KMS-11 (cell line): ENCODE measurements at regions not wholly inside any gene's neighbourhood (a gene's known extent, or its start where the extent isn't known, plus 50 kb on each side); places are given as distances from the start of the nearest gene placed in this dataset.

ENCODE experiments used
- H2AFZ ChIP-seq: fragments of 200-600 bp; sonication (generic); 2 replicates; pipeline ENCODE4 v1.6.1; 2016; ENCODE audit warnings: antibody characterized with exemption, mixed run types, low read depth
- H3K27ac ChIP-seq: fragments of 200-600 bp; sonication (generic); 2 replicates; pipeline ENCODE4 v1.6.1; 2016; ENCODE audit warnings: mild to moderate bottlenecking, mixed run types
- H3K27me3 ChIP-seq: fragments of 200-600 bp; sonication (generic); 2 replicates; pipeline ENCODE4 v1.6.1; 2017; ENCODE audit warnings: mild to moderate bottlenecking, low read depth, mixed run types, moderate library complexity; ENCODE audit not compliant: insufficient read depth
- H3K36me3 ChIP-seq: fragments of 200-600 bp; sonication (generic); 2 replicates; pipeline ENCODE4 v1.6.1; 2017; ENCODE audit warnings: mild to moderate bottlenecking, mixed run types; ENCODE audit not compliant: insufficient read depth
- H3K4me1 ChIP-seq: fragments of 200-600 bp; sonication (generic); 2 replicates; pipeline ENCODE4 v1.6.1; 2016; ENCODE audit warnings: mild to moderate bottlenecking, low read depth, mixed run types; ENCODE audit not compliant: poor library complexity, severe bottlenecking
- H3K4me2 ChIP-seq: fragments of 200-600 bp; sonication (generic); 2 replicates; pipeline ENCODE4 v1.7.0; 2016; ENCODE audit warnings: mild to moderate bottlenecking, mixed run types
- H3K4me3 ChIP-seq: fragments of 200-600 bp; sonication (generic); IDR thresholded peaks from 2 replicates; pipeline ENCODE4 v1.6.1; 2017; ENCODE audit warnings: low read depth, low read length, mixed read lengths; ENCODE audit not compliant: insufficient read depth
- H3K79me2 ChIP-seq: fragments of 200-600 bp; sonication (generic); 2 replicates; pipeline ENCODE4 v1.6.1; 2016; ENCODE audit warnings: low read depth, mixed run types; ENCODE audit not compliant: insufficient read depth
- H3K9ac ChIP-seq: fragments of 200-600 bp; sonication (generic); 2 replicates; pipeline ENCODE4 v1.6.1; 2016; ENCODE audit warnings: mild to moderate bottlenecking, mixed run types
- H4K20me1 ChIP-seq: fragments of 200-600 bp; sonication (generic); 2 replicates; pipeline ENCODE4 v1.6.1; 2016; ENCODE audit warnings: mild to moderate bottlenecking, mixed run types; ENCODE audit not compliant: insufficient read depth
- TF ChIP-seq, protein P1 (sequence below): fragments of 200-600 bp; sonication (generic); conservative IDR thresholded peaks from 2 replicates; pipeline ENCODE4 v1.6.1; 2017; ENCODE audit warnings: low read depth, mild to moderate bottlenecking, antibody characterized with exemption, low read length, moderate library complexity, mixed read lengths

- TF ChIP-seq, protein P1, sequence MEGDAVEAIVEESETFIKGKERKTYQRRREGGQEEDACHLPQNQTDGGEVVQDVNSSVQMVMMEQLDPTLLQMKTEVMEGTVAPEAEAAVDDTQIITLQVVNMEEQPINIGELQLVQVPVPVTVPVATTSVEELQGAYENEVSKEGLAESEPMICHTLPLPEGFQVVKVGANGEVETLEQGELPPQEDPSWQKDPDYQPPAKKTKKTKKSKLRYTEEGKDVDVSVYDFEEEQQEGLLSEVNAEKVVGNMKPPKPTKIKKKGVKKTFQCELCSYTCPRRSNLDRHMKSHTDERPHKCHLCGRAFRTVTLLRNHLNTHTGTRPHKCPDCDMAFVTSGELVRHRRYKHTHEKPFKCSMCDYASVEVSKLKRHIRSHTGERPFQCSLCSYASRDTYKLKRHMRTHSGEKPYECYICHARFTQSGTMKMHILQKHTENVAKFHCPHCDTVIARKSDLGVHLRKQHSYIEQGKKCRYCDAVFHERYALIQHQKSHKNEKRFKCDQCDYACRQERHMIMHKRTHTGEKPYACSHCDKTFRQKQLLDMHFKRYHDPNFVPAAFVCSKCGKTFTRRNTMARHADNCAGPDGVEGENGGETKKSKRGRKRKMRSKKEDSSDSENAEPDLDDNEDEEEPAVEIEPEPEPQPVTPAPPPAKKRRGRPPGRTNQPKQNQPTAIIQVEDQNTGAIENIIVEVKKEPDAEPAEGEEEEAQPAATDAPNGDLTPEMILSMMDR = no peak
- H3K27ac ChIP-seq = no peak overlapping the region
- H2AFZ ChIP-seq = no peak overlapping the region
- H3K27me3 ChIP-seq = no peaks in the 10 kb centered on the region
- no peaks in the 10 kb centered on the region for H3K79me2 ChIP-seq
- H3K4me1 ChIP-seq = no peaks in the 10 kb centered on the region
- H3K36me3 ChIP-seq = no peaks in the 10 kb centered on the region
- no peaks in the 10 kb centered on the region for H4K20me1 ChIP-seq
- no peak overlapping the region for H3K4me2 ChIP-seq
- H3K9ac ChIP-seq = no peak overlapping the region
- H3K4me3 ChIP-seq = no peak overlapping the region
Measured at GRCh38 chr1:87592156-87592555, 263.5 kb downstream of the LMO4 start.

DNA sequence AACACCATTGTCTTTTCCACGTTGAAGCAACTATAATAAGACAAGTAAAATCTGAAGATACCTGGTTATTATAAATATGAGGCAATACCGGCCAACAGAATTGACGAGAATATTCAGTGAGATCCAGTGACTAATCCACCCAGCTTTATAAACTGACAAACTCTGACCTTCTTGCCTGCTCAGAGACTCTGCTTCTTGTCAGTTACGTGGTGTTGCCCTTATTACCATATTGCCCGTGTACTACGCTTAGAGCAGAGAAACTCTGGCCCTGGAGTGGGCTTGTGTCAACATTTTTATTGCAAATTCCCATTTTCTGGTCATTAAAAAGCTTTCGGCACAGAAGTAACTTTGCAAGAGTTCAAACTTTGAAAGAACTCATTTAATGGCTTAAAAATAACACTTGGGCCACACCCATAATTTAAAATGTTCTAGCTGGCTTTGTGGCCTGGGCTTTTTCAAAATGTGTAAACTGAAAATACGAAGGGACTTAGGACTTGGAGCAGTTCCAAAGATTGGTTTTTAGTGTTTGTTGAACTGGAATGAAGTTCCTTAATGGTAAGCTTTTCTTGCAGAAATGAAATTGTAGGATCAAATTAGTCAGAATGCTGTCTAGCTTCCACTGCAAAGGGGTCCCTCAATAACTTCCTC, 266.2 kb downstream of the LMO4 start:
- Histone ChIP-seq H2AFZ (no peak overlapping the region), H3K36me3 (no peaks in the 10 kb centered on the region), H3K9ac (no peak overlapping the region), H3K4me2 (no peak overlapping the region), H3K27me3 (no peaks in the 10 kb centered on the region), H3K4me3 (no peak overlapping the region), H3K4me1 (no peaks in the 10 kb centered on the region), H3K79me2 (no peaks in the 10 kb centered on the region), H4K20me1 (no peaks in the 10 kb centered on the region), H3K27ac (no peak overlapping the region)
- TF ChIP-seq, protein P1 = no peak

DNA sequence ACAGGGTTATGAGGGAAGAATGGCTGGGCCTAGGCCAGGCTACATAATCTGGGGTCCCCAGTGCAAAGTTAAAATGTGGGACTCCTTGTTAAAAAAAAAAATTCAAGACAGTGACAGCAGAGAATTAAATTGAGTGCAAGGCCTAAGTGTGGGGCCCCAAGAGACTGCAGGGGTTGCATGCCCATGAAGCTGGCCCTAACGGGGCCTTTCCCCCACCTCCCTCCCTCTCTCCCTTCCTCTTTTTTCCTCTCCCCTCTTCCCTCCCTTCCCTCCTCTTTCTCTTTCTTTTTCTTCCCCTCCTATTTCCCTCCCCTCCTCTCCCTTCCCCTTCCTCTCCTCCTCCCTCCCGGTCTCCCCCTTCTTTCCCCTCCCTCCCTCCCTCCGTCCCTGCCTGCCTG, 266.7 kb downstream of the LMO4 start:
- no peak overlapping the region for H3K9ac ChIP-seq
- H3K4me3 ChIP-seq = no peak overlapping the region
- H2AFZ ChIP-seq = no peak overlapping the region
- H3K4me2 ChIP-seq = no peak overlapping the region
- no peaks in the 10 kb centered on the region for H3K79me2 ChIP-seq
- H3K36me3 ChIP-seq = no peaks in the 10 kb centered on the region
- TF ChIP-seq, protein P1 = no peak
- H3K27ac ChIP-seq = no peak overlapping the region
- H3K4me1 ChIP-seq = no peaks in the 10 kb centered on the region
- H3K27me3 ChIP-seq = no peaks in the 10 kb centered on the region
- H4K20me1 ChIP-seq = no peaks in the 10 kb centered on the region

DNA sequence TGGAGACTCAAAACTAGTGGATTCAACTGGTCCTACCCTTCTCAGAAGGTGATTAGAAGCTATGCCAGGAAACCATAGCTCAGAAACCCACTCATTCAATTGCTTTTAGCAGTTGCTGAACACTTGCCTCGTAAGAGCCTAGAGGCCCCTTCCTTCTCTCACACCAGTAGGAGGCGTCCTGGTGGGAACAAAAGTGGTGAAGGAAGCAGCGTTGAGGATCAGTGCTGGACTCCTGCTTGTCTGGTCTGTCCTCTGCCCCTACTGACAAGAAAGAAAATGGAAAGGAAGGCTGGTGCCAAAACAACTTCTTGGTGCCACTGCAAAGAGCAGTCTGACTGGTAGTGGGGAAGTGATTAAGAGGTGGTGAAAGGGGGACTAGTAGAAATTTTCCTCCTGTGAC, 269.7 kb downstream of the LMO4 start:
- no peaks in the 10 kb centered on the region for H3K27me3 ChIP-seq
- H3K4me2 ChIP-seq = no peak overlapping the region
- no peaks in the 10 kb centered on the region for H3K36me3 ChIP-seq
- no peak overlapping the region for H3K27ac ChIP-seq
- no peaks in the 10 kb centered on the region for H3K79me2 ChIP-seq
- no peaks in the 10 kb centered on the region for H4K20me1 ChIP-seq
- H3K9ac ChIP-seq = no peak overlapping the region
- no peaks in the 10 kb centered on the region for H3K4me1 ChIP-seq
- H3K4me3 ChIP-seq = no peak overlapping the region
- H2AFZ ChIP-seq = no peak overlapping the region
- TF ChIP-seq, protein P1 = no peak
